GM18867 (cell line): ENCODE measurements at regions not wholly inside any gene's neighbourhood (a gene's known extent, or its start where the extent isn't known, plus 50 kb on each side); places are given as distances from the start of the nearest gene placed in this dataset.
"Not testable (repeated sequence)": the region's sequence is repeated elsewhere in the genome, so short reads cannot be mapped to it uniquely, and the experiment has no call there.

Experiments used
- ATAC-seq: cut with Tn5 transposase; IDR thresholded peaks from one replicate; pipeline ENCODE4 v1.9.1; 2021; ENCODE audit warnings: mild to moderate bottlenecking, moderate library complexity; ENCODE audit not compliant: unreplicated experiment

DNA sequence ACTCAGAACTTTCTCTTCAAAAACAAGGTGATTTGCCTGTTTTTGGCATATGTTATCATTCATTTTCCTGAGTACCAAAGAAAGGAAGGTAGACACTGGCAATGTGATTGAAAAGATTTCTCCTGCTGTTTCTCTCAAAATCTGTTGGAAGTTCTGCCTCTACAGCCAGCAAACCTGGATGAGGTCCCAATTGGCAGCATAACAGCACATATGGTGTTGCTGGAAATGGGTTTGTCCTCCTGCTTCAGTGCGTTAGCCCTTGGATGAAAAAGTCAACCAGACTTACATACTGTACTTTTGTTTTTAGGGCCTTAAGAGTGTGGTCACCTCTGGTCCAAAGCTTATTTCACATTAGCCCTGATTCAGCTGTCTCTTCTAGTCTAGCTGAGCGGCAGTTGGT lies 237.6 kb upstream of the MME start:
- no peak for ATAC-seq

DNA sequence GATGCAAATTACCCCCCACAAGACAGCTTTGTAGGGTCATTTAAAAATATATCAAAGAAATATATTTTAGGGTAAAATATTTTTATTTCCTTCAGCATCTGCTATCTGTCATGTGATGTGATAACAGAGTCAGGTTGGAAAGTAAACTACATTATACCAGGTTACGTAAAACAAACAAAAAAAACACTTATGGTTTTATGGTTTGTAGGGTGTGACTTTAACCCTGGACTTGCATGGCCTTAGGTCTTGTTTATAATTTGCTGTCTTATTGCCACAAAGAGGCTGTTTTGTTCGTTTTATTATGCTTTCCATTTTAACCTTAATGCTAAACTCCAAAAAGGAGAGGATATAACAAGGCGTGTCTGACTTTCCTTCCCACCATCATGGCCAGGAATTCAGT lies 244.5 kb upstream of the MME start:
- no peak for ATAC-seq

DNA sequence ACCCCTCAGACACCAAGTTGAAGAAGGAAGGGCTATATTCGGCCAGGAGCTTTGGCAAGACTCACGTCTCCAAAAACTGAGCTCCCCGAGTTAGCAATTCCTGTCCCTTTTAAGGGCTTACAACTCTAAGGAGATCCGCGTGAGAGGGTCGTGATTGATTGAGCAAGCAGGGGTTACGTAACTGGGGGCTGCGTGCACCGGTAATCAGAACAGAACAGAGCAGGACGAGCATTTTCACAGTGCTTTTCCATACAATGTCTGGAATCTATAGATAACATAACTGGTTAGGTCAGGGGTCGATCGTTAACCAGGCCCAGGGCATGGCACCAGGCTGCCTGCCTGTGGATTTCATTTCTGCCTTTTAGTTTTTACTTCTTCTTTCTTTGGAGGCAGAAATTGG lies 245.3 kb upstream of the MME start:
- not testable (repeated sequence) for ATAC-seq

DNA sequence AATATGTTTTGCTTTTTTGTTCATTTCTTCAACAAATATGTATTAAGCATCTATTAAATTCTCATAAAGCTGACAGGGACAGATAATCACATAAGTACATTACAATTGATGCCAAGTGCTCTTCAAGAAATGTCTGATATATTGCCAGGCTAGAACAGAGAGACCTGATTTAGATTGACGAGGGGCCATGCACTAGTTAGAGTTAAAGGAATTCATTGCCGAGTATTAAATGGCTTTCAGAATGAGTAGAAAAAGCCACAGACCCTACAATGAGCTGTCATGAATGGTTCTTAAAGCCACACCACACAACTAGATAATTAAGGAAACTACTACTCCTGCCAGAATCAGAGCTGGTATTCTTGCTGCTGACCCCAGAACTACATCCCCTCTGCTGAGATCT lies 250.2 kb upstream of the MME start:
- no peak for ATAC-seq

DNA sequence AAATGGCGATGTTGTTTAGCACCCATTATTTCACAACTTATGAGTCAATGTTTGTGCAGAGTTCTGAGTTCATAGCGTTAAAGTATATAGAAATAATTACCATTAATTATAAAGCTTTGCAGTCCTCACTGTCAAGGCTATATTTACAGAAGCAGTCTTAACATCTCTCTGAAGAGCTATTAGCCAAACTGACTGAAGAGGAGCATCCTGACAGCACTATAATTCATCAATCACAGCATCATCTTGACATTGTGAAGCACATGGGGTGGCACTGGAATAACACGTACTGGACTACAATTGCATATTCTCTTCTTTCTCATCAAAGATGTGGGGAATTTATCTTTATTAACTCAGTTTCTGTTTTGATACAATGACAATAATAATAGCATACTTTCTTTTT lies 260.6 kb upstream of the MME start:
- no peak for ATAC-seq

DNA sequence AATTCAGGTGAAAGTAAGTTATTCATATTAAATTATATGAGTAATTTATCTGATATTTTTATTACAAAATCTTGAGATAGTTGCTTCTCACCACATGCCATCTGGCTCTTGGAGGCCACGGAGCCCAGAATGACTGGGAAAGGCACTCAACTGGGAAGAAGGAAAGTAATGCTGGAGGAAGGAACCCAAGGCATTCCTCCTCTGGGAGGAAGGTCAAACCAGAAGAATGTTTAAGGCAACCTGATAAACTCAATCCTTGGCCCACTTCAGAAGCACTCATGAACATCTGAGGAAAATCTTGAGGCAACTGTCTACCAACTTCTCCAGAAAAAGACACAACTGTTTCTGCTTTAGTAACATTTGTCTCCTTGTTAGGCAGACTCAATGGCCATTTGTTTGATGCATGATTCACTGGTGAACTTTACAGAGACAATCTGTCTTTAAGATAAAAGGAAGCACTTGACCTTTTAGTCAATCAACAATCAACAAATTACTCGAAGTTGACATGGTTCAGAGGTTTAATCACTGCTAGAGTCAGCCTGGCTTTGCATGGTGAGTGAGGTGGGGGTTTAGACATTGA lies 261.4 kb upstream of the MME start:
- no peak for ATAC-seq

DNA sequence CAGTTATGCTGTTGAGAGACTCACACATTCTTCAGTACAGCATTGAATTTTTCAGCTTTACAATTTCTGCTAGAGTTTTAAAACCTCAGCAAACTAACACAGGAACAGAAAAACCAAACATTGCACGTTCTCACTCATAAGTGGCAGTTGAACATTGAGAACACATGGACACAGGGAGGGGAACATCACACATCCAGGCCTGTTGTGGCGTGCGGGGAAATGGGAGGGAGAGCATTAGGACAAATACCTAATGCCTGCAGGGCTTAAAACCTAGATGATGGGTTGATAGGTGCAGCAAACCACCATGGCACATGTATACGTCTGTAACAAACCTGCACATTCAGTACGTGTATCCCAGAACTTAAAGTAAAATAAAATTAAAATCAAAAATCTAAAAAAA lies 270.1 kb upstream of the MME start:
- not testable (repeated sequence) for ATAC-seq

DNA sequence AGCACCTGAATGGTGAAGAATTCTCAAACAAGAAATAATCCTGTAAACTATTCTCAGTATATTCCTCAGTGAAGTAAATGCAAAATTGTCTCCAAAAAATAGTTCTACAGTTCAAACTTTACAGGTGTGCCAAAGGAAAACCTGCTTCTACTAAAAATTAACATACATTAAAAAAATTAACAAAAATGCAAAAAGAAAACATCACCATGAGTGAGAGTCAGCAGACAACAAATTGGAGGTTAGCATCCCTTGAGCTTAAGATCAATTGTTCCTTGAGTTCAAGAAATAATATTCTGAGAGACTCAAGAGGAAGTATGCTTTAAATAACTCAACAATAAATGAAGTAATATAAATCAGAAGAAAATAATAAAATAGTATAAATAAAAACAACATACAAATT lies 278.4 kb upstream of the MME start:
- ATAC-seq = no peak

DNA sequence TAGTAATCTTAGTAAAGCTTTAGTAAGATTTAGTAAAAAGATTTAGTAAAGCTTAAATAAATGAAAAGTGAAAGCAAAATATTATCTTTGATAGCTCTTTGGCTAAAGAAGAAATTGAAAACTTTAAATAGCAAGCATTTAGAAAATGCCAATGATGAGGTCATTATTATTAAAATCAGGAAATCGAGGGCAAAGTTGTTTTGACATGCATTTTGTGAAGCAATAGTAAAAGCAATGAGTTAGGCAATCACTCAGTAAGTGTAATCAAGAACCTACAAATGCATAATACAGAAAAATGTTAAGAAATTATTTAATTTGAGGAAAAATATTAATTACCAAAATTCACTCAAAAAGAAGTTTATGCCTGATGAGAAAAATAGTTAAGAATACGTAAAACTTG lies 280.3 kb upstream of the MME start:
- ATAC-seq = no peak

DNA sequence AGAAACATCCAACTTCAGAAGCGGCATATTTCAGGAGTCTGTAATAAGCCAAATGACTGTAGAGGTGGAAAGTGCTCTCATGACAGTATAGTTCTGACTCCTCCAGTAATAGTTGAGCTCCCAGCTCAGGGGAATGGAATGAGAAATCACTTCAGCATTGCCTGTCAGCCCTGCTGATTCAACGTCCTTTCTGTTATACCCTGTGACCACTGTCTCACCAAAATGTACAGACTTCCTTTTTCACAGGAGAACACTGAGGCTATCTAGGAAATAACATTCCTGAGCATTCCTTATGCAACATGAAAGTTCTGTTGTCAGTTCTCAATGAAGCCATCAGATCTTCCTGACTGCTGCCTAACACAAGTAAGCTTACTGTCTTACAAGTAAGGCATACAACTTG lies 284.5 kb upstream of the MME start:
- ATAC-seq = no peak

DNA sequence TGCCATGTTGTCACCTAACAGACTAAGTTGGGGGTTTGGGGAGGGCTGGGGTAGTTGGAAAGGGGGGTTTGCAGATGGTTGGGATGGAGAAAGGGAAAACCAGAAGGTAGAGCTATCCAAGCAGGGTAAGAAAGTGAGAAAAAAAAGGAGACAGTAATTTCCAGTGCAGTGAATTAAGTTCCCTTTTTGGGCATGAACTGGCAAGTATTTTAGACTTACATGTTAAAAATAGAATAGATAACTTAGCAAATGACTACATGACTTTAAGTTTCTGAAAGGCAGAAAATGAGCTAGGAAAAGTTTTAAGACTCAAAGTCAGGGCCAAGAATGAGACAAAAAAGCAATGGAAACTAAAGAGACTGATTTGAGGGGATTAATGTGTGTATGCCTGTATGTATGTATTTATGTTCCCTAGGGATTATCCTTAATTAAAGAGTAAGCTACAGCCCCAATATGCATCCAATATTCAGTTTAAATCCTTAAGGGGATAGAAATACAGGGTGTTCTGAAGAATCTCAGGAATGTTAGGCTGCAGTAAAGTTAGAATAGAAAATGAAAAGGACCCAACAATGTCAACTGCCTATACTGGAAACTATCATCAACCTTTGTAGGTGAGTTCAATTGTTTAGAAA lies 285.2 kb upstream of the MME start:
- no peak for ATAC-seq

DNA sequence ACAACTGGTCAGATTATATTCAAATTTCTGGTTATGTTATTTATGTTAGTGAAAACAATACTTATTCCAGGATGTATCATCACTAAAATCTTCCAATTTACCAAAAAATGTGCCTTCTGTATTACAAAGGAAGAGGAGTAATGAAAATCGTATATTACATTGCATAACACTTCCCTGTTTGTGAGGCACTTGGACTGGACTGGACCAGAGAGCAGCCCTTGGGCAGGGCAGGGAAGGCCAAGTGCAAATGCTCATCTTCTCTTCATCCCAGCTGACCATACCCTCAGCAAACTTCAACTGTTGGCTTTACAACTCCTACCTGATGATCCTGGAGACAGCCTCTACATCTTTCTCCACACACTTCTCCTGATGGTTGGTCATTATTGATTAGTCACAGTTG lies 285.7 kb upstream of the MME start:
- no peak for ATAC-seq

DNA sequence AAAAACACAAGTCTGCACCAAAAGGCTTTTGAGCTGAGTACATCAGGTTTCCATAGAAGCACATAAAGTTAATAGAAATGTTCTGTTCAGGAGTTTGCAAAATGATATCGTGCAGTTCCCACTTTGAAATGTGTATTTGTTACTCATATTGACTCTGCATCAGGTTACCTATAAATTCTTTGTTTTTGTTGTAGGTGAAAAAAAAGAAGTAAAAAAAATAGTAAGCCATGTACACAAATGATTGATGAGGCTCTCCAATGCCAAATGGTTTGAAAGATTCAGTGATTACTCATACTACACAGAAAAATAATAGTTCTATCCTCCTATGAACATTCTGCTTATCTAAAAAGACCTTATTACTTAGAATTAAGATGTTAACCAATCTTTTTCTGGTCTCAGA lies 287.3 kb upstream of the MME start:
- ATAC-seq = no peak

DNA sequence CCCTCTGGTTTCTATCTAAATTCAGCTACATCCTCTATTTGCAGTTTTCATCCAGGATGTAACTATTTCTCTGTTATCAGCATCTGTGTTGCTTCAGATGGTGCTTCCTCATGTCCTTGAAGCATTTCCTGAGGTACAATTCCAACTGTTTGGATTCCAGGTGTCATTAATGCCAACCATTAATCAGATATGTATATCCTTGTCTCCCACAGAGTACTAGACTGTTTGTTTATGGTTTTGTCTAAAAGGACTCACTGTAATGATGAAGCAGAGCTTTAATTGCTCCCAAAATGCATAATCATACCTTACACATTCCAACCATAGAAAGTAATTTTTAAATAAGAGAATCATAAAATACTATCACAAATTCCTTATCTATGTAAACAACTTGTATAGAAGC lies 288.5 kb upstream of the MME start:
- ATAC-seq = no peak

DNA sequence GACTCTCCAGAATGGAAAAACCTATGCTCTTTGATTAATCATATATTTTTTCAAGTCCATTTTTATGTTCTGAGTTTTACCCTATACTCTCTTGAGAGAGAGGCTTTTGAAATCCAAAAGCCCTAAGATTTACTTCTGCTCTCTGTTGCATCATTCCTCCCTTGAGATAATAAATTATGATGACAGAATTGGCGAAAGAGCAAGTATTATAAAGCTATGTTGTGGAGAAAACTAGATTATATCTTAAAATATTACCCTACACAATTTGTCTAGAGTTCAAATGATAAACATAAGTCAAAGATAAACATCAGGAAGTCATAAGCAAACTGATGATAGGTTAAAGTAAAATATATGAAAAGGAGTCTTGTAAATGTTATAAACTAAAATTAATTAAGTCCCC lies 293.4 kb upstream of the MME start:
- no peak for ATAC-seq

DNA sequence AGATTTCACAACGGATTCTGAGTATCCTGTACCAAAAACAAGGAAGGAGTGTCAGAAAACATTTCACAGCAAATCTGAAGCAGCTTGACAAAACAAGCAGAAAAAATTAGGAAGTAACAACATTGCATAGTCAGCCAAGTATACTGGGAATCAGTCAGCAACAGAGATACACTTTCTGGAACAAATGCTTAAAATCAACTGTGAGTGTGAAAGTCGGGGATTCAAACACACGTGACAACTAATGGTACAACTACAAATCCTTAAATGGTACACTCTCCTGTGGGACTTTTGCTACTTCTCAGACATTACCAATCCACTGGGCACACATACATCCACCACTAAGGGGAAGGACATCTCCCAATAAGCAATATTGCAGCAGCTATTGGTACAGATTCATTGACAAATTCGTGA lies 296.6 kb upstream of the MME start:
- ATAC-seq = no peak

DNA sequence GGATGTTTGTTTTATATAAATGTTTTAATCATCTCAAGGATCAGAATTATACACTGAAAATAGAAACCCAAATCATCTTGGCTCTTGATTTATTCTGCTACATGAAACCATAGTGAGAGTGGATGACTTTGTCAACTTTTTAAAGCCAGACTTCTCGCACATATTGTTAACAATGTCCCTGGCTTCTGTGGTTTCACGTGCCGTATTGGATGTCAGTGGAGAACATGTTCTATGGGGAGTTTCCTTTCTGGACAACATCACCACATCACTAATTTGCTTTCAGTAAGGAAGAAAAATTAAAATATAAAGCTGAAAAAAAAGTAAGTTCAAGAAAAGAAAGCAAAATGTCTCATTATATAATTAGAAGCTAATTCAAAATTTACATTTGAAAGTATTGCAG lies 297.1 kb upstream of the MME start:
- ATAC-seq = no peak

DNA sequence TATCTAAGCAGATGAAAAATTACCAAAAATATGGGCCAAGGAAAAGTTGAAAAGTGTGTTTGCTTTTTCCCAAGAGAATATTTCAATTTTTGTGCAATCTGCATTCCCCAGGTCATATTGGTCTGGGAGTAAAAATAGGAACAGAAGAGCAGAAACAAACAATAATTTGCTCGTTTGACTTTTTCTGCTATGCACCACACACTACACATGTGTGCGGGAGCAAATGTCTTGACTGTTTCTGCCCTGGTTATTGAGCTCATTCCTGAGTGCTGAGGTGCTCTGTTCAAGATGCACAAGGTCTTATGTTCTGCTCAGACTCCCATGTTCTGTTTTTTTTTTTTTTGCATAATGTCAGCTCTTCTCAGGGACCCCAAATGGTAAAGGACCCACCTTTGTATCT lies 298.0 kb upstream of the MME start:
- ATAC-seq = no peak

DNA sequence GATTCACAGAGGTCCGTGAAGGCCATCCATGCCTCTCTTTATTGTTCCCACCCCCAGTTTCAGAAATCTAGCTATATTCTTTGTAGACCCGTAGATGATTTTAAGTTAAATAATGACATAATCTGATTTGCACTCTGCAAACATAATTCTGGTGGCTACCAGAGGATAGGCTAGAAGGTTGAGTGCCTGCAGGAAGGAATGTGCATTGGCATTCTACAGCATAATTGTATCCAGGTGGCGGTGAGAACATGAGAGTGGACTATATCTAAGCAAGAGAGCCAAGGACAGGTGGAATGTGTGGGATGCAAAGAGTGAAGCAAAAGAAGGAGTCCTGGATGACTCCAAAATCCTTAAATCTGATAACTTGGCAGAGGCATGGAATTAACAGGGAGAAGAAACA lies 298.5 kb upstream of the MME start:
- ATAC-seq = no peak

DNA sequence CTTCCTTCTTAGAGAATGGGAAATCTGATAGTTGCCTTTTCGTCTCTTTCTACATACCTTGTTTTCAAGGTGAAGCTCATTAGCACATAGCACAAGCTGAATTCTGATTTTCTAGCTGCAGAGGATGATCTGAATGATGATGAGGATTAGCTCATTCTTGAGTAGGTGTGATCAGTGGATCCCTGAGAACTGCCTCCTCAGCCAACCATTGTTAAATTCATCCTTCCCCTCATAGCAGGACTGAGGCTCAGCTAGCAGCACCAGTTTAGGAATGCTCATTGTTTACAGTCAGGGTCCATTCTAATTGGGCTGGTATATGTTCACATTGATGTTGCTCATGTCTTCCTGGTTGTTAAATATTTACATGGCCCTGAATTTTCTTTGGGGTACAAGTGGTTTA lies 299.9 kb upstream of the MME start:
- no peak for ATAC-seq

DNA sequence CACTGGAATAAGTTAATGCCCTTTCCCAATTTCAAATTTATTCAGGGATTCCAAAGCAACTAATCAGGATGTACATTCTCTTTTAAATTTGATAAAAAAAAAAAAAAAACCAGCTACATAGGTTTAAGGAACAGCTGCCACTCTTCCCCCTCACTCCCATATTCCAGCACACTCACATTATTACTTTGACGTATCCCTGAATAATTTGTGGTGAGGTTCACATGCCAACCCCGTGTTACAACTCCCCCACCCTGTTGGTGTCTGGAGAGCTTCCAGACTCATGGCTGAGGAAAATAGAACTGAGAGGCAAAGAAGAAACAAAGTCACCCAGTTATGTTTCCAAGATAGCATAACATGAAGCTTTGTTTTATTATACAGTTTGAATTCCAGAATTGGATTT lies 300.5 kb upstream of the MME start:
- no peak for ATAC-seq

DNA sequence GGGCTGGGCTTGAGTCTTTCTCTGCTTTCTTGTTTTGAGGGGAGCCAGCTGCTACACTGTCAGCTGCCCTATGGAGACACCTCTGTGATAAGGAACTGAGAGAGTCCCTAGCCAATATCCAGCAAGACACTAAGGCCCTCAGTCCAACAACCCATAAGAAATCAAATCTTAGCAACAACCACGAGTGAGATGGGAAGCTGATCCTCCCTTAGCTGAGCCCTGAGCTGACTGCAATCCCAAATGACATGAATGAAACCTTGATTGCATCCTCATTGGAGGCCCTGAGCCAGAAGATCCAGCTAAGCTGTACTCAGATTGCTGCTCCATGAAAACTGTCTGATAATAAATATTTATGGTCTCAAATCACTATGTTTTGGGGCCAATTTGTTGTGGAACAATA lies 302.1 kb upstream of the MME start:
- ATAC-seq = no peak

DNA sequence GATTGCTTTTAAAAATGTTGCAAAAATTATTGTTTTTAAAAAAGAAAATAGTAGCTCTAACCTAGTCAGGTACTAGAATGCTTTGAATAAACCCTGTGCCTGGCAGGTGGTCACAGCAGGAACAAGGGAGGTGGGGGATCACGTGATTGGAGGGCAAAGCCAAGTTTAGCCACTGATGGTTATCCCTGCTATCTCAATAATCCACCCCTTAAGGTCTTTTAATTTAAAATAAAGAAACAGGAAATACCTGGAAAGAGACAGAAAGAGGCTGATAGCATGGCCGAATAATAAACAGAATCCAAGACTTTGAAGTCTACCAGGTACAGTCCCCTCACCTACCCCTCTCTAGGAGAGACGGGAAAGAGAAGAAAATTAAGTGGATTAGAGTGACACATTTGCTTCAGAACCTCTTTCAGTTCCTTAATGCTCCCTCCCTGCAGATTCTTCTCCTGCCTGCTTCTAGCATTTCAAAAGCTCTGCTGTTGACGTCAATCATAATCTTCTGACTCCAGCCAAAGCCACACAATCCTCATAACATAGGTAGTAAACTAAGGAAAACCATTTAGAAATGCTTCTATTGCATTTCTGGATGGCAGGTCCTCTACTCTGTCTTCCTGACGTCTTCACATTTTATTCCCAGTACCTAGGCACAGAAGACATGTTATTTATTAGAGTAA lies 303.4 kb upstream of the MME start:
- ATAC-seq = no peak
